Right ventricle myocardium inferior (tissue), 1 donor: ENCODE measurements at regions not wholly inside any gene's neighbourhood (a gene's known extent, or its start where the extent isn't known, plus 50 kb on each side); places are given as distances from the start of the nearest gene placed in this dataset.

ENCODE experiments used
- ATAC-seq: fragments of 200-7000 bp; cut with Tn5 transposase; one replicate; pipeline ENCODE4 v1.9.1; 2020; ENCODE audit warnings: mild to moderate bottlenecking, moderate library complexity
- DNase-seq: peaks from one replicate; pipeline ENCODE4 v3.0.0; 2021; ENCODE audit errors: missing footprints
- intact Hi-C: fragments of 100-400 bp; cut with DNase I; formaldehyde crosslinking; loops from one replicate; pipeline ENCODE4 v1.11.0; 2022
- donor health status: DM: no; HTN: yes; CAD: no; lungs with severe emphysema.

DNA sequence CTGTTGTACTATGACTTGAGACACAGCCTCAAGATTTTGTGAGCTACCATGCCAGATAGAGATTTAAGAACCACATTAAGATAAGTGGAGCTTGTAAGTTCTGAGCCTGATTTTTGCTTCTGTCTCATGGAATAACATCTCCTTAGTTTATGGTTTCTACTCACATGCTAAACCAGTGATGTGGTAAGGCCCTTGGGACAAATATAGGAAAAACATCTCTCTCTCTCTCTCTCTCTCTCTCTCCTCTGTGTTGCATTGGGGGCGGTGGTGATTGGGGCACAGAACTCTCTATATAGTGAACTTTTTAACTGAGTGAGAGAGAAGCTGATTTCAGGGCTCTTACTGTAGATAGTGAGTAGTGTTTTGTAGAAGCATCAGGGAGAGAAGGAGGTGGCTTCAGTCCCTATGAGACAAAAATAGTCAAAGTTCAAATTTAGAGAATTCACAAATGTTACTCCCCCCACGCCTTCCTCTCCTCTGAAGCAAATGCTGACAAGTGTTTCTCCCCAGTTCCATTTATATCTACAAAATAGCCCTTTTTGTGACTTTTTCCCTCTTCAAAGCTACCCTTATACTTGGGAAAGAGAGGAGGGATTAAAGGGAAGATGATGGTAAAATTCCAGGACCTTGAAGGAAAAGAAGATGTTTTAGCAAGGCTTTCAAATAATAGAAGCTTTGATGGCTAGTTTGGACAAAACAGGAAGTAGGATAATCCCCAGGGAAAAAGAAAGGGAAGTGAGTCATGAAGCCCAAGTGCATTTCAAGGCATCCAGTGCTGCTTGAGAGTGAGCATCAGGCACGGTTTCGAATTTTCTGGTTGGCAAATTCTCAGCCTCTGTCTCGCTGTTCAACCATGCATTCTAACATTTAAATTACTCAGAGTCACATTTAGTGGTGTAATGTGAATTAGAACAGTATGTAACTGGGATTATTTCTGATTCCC is 134.3 kb upstream of the AP1S2 start:
- no peak for ATAC-seq
- DNase-seq: no peak
- intact Hi-C loops: no loop called here

DNA sequence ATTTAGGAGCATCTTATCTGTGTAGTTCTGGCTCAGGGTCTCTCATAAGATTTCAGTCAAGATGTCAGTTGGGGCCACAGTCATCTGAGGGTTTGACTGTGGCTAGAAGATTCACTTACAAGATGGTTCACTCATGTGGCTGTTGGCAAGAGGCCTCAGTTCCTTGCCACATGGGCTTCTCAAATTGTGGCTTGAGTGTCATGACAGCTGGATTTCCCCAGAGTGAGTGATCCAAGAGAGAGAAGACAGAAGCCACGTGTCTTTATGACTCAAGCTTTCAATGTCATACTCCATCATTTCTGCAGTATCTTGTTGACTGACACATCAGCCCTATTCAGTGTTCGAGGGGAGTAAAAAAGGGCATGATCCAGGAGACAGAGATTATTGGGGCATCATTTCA is 131.3 kb upstream of the AP1S2 start:
- ATAC-seq: no peak

DNA sequence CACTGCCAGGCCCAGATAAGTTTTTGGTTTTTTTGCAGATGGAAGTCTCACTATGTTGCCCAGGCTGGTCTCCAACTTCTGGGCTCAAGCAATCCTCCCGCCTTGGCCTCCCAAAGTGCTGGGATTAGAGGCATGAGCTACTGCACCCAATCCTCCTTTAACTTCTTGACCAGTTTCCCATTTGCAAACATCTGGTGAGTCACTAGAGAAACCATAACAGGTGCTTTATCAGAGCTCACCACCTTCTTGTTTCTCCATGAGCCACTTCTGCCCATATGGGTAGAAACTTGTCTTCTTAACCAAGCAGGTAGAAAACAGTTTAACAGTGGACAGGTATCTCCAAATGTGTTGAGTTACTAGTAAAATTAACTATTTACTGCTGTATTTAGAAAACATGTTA is 128.4 kb upstream of the AP1S2 start:
- no peak for ATAC-seq
- intact Hi-C loops: no loop called here
- DNase-seq: no peak

More for the DNA sequence above, 131.3 kb upstream of the AP1S2 start:
- no peak for DNase-seq
- intact Hi-C loops: no loop called here

DNA sequence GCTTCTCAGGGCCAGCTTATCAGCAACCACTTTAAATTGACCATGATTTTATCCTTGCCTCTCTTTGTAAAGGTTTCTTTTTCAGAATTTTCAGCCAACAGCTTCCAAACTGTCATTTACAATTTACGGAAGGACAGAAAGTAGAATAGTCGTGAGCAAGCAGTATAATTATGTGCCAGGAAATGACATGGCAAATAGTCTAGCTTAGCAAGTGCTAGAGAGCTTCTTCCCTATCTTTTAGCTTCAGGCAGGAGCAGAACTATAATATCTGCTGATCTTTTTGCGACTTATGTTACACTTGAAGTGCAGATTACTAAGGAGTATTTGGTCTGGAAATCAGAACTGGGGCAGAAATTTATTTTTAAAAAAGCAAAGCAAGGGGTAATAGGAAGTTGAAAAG is 123.0 kb upstream of the AP1S2 start:
- intact Hi-C loops: loop anchor here (10.0 kb wide), 1 partner anchor 123 kb away; the partner anchor contains the start of gene AP1S2
- DNase-seq: no peak

DNA sequence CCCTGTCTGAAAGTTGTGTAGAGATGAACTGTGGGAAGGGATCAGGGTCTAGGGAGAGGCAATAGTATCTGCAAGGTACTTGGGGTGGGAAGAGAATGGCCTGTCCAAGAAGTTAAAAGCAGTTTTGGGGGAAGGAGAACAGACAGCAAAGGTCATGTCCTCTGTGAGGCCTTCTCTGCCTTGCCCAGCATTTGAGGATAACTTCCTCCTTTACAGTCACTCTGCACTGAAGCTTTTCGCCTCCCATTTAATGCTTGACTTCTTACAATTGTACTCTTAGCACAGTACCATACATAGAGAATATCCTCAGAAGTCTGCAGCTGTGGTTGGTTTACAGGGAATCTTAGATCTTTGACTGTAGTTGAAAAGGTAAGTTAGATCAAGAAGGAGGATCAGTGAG is 121.8 kb upstream of the AP1S2 start:
- intact Hi-C loops: loop anchor here (10.0 kb wide), 1 partner anchor 122 kb away; the partner anchor contains the start of gene AP1S2
- DNase-seq (no peak), ATAC-seq (no peak)

More for the DNA sequence above, 123.0 kb upstream of the AP1S2 start:
- no peak for ATAC-seq

DNA sequence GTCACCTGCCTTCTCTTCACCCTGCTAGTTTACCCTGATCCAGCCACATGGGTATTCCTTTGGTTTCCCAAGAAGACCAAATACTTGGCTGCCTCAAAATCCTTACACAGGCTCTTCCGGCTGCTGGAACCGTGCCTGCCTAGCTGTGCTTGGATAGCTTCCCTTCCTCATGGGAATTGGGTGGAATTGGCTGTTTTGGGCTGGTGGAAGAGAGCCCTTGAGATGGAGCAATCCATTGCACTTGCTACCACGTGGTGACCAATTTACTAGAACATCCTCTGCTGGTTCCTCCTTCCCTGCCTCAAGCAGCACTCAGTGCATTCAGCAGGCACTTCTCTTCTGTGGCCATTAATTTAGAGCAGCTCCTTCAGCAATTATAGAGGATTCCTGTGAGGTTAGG is 119.3 kb upstream of the AP1S2 start:
- ATAC-seq (peak; percentile 79), DNase-seq (peak; percentile 50)
- intact Hi-C loops: loop anchor here (1.0 to 10.0 kb wide), 2 partner anchors 119 to 213 kb away; partner anchors contain the start of gene AP1S2

DNA sequence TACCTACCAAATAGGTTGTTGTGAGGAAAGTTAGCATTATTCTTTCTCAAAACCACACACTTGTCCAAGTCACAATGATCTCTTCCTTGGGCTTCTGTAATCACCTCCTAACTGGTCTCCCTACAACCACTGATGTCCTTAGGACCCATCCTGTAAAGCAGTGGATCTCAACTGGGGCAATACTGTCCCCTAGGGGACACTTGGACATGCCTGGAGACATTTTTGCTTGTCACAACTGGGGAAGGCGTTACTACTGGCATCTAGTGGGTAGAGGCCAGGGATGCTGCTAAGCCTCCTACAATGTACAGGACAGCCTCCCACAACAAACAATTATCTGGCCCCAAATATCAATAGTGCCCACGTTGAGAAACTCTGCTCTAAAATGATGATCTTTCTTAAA is 118.7 kb upstream of the AP1S2 start:
- DNase-seq: no peak

DNA sequence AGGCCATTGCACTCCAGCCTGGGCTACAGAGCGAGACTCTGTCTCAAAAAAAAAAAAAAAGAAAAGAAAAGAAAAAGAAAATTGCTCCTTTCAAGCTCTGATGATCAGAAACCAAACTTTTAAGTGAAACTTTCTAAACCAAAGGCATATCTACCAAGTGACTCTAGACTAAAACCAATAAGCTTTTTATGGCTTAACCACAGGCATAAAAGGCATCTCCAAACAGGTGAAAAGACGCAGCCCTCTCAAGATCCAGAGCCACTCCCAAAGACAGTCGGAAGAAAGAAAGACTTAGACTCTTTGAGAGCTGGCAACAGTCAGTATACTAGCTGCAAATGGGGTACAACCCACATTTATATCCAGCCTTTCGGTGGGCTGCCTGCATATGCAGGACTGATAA is 117.1 kb upstream of the AP1S2 start:
- intact Hi-C loops: loop anchor here (10.0 kb wide), 1 partner anchor 117 kb away; the partner anchor contains the start of gene AP1S2
- ATAC-seq (no peak), DNase-seq (no peak)

More for the DNA sequence above, 118.7 kb upstream of the AP1S2 start:
- intact Hi-C loops: loop anchor here (1.0 to 10.0 kb wide), 2 partner anchors 118 to 212 kb away; partner anchors contain the start of gene AP1S2
- ATAC-seq: peak; percentile 57

DNA sequence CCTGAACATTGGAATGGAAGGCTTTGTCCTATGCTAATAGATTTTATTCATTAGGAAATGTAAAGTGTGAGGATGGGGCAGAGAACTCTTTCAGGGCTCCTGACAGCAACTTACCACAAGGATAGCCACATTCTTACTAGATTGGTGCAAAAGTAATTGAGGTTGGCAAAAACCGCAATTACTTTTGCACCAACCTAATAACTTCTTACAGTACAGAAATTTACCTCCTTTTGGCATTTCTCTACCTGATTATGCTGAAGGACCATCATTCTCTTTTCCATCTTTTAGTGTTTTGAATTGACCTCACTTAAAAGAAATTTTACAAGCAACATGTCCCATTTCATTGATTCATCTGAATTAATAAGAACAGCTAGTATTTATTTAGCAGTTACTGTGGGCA is 109.2 kb upstream of the AP1S2 start:
- intact Hi-C loops: no loop called here
- ATAC-seq: no peak
- DNase-seq: no peak

DNA sequence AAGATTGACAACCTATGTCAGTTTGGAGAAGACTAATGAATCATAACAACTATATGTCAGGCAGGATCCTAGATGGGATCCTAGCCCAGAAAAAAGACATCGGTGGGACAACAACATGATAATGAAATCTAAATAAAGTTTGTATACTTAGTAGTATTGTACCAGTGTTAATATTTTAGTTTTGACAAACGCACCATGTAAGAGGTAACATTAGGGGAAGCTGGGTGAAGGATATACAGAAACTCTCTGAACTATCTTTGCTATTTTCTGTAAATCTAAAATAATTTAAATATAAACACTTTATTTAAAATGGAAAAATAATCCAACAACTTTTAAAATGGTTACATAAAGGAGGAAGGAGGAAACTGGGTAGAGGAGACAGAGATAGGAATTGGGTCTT is 105.6 kb upstream of the AP1S2 start:
- ATAC-seq (no peak), DNase-seq (no peak)
- intact Hi-C loops: no loop called here

DNA sequence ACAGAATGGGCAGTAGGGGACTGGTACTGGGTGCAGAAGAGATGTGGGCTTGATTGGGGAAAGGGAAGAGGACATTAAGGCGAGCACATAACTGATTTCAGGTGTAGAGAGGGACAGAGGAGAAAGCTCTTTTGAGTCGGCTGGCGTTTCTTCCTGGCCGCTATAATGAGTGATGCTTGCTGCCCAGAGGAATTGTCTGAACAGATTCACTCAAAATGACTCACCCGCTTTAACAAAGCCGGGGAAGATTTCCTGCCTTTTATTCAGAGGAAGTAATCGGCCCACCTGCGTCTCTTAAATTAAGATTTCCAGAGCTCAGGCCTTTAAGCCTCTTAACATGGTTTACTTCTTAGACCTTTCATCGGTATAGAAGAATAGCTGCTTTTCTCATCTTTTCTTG is 102.1 kb upstream of the AP1S2 start:
- intact Hi-C loops: no loop called here
- ATAC-seq (no peak), DNase-seq (no peak)

DNA sequence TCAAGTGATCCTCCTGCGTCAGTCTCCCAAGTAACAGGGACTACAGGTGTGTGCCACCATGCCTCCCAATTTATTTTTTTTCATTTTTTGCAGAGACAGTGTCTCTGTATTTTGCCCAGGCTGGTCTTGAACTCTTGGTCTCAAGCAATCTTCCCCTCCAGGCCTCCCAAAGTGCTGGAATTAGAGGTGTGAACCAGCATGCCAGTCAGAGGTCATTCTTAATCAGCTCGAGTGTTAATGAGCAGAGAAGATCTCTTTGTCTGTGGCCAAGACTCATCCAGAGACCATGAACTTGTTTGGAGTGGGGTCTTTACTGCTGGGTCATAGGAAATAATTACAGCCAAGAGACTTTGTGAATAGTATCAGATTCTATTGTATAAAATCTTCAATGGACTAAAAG is 99.2 kb upstream of the AP1S2 start:
- ATAC-seq (no peak), DNase-seq (no peak)
- intact Hi-C loops: no loop called here

DNA sequence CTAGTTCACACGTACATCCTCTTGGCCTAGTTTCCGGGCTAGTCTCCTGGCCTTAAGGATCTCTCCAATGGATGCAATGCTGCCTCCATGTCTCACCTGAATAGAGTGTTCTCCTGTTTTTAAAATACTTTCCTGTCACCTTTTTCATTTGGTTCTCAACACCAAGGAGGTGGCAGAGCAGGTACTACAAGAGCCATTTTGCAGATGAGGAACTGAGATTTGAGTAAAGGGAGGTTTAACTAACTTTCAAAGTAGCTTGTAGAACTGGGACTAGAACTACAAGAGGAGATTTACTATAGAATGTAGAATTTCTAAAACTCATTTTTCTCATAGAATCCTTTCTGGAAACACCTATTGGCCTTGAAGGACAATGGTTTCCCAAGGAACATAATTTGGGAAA is 97.6 kb upstream of the AP1S2 start:
- ATAC-seq: no peak
- intact Hi-C loops: no loop called here

DNA sequence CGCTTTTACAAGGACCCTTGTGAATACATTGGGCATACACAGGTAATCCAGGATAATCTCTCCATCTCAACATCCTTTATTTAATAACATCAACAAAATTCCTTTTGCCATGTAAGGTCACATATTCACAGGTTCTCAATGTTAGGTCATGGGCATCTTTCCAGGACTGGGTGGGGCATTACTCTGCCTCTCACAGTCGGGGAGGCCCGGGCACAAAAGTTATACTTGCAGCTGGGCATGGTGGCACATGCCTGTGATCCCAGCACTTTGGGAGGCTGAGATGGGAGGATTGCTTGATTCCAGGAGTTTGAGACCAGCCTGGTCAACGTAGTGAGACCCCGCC is 93.7 kb upstream of the AP1S2 start:
- ATAC-seq: no peak
- no peak for DNase-seq
- intact Hi-C loops: no loop called here

More for the DNA sequence above, 97.6 kb upstream of the AP1S2 start:
- no peak for DNase-seq

DNA sequence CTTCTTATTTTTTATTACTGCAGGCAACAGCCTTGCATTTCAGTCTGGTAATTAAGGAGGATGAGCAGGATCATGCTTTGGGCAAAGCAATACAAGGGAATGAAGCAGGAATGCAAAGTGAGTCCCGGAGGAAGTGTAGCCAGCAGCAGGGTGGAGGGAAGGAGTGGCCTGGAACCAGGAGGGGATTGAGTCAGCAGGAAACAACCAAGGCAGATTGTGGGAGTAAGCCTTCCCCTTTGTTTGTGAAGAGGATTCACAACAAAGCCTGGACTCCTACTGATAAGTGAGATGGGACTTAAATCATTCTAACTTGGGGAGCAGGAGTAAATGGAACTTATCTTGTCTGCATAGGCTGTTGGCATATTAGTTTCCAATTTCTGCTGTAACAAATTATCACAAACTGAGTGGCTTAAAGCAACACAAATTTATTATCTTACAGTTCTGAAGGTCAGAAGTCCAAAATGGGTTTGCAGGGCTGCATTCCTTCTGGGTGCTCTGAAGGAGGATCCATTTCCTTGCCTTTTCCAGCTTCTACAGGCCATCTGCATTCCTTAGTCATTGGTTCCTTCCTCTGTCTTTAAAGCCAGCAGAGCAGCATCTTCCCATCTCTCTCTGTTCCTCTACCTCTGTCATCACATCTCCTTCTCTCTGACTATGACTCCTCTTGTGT is 93.2 kb upstream of the AP1S2 start:
- intact Hi-C loops: no loop called here
- no peak for ATAC-seq
- no peak for DNase-seq

DNA sequence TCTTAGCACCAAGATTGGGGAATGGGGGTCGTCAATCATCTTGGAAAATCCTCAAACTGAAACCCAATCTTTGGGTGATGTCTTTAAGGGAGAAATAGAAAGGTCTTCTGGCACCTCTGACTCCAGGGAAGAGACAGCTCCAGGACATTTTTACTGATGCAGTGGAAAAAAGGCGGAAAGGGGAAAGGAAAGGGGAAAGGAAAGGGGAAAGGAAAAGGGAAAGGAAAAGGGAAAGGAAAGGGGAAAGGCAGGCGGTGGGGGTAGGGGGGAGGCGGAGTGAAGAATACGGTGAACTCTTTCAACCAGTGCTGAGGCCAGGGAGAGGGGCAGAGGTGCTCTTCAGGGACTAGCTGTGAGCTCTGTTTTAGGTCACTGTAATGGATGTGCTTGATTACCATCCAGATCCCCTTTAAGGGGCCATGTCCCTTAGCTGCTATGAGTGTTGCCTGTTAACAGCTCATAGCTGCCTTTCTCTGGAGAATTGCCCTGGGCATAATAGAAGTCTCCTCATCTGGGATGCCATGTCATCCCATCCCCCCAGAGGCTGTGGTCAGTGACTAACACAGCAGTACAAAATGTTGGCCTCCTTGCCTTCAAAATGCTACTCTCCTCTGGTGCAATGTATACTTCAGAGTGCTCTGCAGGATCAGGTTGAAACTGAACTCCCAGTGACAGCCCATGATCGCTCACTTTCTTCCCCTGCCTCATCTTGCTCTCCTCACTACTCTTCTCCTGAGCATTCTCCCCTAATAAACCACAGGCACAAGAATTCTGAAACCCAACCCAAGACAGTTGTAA is 92.4 kb upstream of the AP1S2 start:
- intact Hi-C loops: no loop called here
- DNase-seq (no peak), ATAC-seq (no peak)

DNA sequence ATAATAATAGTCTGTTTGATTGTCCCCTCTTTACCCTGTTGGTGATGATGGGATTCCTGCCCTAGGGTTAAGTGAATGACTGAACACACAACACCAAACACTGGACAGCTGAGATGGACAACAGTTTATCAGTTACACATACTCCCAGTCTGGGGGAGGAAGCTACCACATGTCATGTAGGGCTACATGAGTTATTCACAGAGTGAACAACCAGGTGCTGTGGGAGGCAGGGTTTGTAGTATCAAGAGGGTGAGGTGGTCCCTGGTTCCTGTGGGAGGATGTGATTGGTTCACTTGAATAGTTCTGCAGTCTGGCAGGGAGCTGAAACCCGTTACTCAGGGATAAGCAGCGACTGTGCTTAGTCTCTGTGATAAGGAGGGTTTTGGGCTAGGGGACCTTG is 88.8 kb upstream of the AP1S2 start:
- DNase-seq: no peak
- ATAC-seq: no peak
- intact Hi-C loops: no loop called here

DNA sequence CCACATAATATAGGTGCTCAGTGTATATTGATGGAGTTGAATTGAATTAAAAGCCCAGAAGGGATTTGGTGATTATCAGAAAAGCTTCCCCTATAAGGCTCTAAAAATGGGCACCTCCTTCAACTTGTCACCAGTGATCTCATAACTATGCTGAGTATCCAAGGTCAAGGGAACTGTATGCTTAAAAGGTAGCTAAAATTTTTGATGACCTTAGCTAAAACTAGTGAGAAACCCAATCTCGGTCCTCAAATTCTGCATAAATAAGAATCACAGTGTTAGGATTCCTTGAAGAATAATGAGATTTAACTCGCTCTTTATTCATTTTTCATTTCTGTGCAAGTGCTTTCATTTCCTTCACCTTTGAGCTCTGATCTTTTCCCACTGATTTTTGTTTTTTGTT is 87.7 kb upstream of the AP1S2 start:
- no peak for DNase-seq
- no peak for ATAC-seq
- intact Hi-C loops: no loop called here

DNA sequence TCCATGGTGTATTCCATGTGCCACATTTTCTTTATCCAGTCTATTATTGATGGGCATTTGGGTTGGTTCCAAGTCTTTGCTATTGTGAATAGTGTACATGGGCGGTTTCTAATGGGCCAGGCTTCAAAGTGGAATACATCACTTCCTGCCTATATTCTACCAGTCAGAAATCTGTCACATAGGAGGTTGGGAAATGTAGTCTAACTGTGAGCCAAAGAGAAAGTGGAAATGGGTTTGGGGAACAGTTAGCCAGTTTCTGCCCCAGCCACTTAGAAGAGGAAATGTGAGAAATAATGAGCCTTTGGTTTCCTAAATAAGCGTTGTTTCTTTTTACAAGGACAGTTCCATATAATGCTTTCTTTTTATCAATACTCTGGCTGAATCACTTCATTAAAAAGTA is 85.1 kb upstream of the AP1S2 start:
- DNase-seq (no peak), ATAC-seq (no peak)
- intact Hi-C loops: no loop called here
